SU-DHL-6 (cell line): ENCODE measurements at regions not wholly inside any gene's neighbourhood (a gene's known extent, or its start where the extent isn't known, plus 50 kb on each side); places are given as distances from the start of the nearest gene placed in this dataset.

Experiments used
- H2AFZ ChIP-seq: fragments of 200-600 bp; sonication (generic); 2 replicates; pipeline ENCODE4 v1.6.1; 2014; ENCODE audit warnings: low read depth, mild to moderate bottlenecking, moderate library complexity, mixed read lengths, antibody characterized with exemption, low read length; ENCODE audit not compliant: severe bottlenecking
- H3F3A ChIP-seq: fragments of 200-600 bp; shearing (Covaris generic); 2 replicates; pipeline ENCODE4 v1.6.0; 2016; ENCODE audit warnings: antibody characterized with exemption, mild to moderate bottlenecking; ENCODE audit not compliant: insufficient read depth
- H3K27ac ChIP-seq: fragments of 200-600 bp; sonication (generic); 2 replicates; pipeline ENCODE4 v1.5.1; 2016; ENCODE audit warnings: low read depth, mild to moderate bottlenecking, low read length, moderate library complexity, mixed read lengths
- H3K27me3 ChIP-seq: fragments of 200-600 bp; sonication (generic), shearing (Covaris generic); 2 replicates; pipeline ENCODE4 v1.6.0; 2014; ENCODE audit warnings: mild to moderate bottlenecking, low read length
- H3K36me3 ChIP-seq: fragments of 200-600 bp; sonication (generic); 2 replicates; pipeline ENCODE4 v1.6.1; 2014; ENCODE audit warnings: mild to moderate bottlenecking, low read length, mixed read lengths
- H3K4me2 ChIP-seq: fragments of 300-600, 200-600 bp; shearing (Covaris generic), sonication (generic); 2 replicates; pipeline ENCODE4 v1.6.0; 2014; ENCODE audit warnings: low read length, low read depth, mild to moderate bottlenecking; ENCODE audit not compliant: poor library complexity, severe bottlenecking
- H3K4me3 ChIP-seq: fragments of 200-600 bp; sonication (generic); 2 replicates; pipeline ENCODE4 v1.5.1; 2014; ENCODE audit warnings: antibody characterized with exemption, low read length, mild to moderate bottlenecking, mixed read lengths; ENCODE audit not compliant: insufficient read depth, poor library complexity, severe bottlenecking
- H3K79me2 ChIP-seq: fragments of 200-600 bp; sonication (generic); 2 replicates; pipeline ENCODE4 v1.6.1; 2014; ENCODE audit warnings: mild to moderate bottlenecking, low read length, moderate library complexity; ENCODE audit not compliant: insufficient read depth
- H3K9ac ChIP-seq: fragments of 200-600 bp; sonication (generic); 2 replicates; pipeline ENCODE4 v1.7.0; 2014; ENCODE audit warnings: mild to moderate bottlenecking, low read length
- H3K9me2 ChIP-seq: fragments of 200-600 bp; sonication (generic); replicated peaks from 2 replicates; pipeline ENCODE4 v1.6.1; 2014; ENCODE audit warnings: low read length; ENCODE audit not compliant: insufficient read depth
- H3K9me3 ChIP-seq: fragments of 200-600 bp; sonication (generic); 2 replicates; pipeline ENCODE4 v1.6.1; 2014; ENCODE audit warnings: low read length, mixed read lengths; ENCODE audit not compliant: insufficient read depth
- H4K20me1 ChIP-seq: fragments of 200-600 bp; sonication (generic); 2 replicates; pipeline ENCODE4 v1.6.1; 2014; ENCODE audit warnings: low read depth, mild to moderate bottlenecking, antibody characterized with exemption, low read length, moderate library complexity, mixed read lengths
- CTCF ChIP-seq: fragments of 200-600 bp; sonication (generic); IDR thresholded peaks from one replicate; pipeline ENCODE4 v1.5.1; 2017; ENCODE audit warnings: antibody characterized with exemption, mild to moderate bottlenecking, low read length, moderate library complexity; ENCODE audit not compliant: insufficient read depth, poor library complexity, severe bottlenecking
- EZH2phosphoT487 ChIP-seq: fragments of 200-600 bp; sonication (generic), shearing (Covaris generic); conservative IDR thresholded peaks from 2 replicates; pipeline ENCODE4 v1.6.1; 2018; ENCODE audit warnings: mild to moderate bottlenecking, antibody characterized with exemption, low read length, moderate library complexity, mixed read lengths

GRCh38 chr4:17187003-17187402, 288.6 kb upstream of the LDB2 start:
- Histone ChIP-seq H2AFZ (no peak overlapping the region), H4K20me1 (no peaks in the 10 kb centered on the region), H3K4me3 (no peak overlapping the region), H3K27ac (no peak overlapping the region), H3K79me2 (no peaks in the 10 kb centered on the region), H3K36me3 (no peaks in the 10 kb centered on the region), H3F3A (no peaks in the 10 kb centered on the region), H3K27me3 (no peaks in the 10 kb centered on the region), H3K9me2 (no peaks in the 10 kb centered on the region), H3K9me3 (no peaks in the 10 kb centered on the region), H3K4me2 (no peak overlapping the region), H3K9ac (no peak overlapping the region)
- TF ChIP-seq CTCF, result no peak
- no peak for TF ChIP-seq EZH2phosphoT487

- Histone ChIP-seq H3K27ac (no peak overlapping the region), H3K9ac (no peak overlapping the region), H4K20me1 (no peaks in the 10 kb centered on the region), H3K9me3 (no peaks in the 10 kb centered on the region), H3K79me2 (no peaks in the 10 kb centered on the region), H3K9me2 (no peaks in the 10 kb centered on the region), H3K4me3 (no peak overlapping the region), H3F3A (no peaks in the 10 kb centered on the region), H3K27me3 (no peaks in the 10 kb centered on the region), H3K4me2 (no peak overlapping the region), H2AFZ (no peak overlapping the region), H3K36me3 (no peaks in the 10 kb centered on the region)
- no peak for TF ChIP-seq EZH2phosphoT487
- no peak for TF ChIP-seq CTCF
Measured at GRCh38 chr4:17182888-17183287, 284.4 kb upstream of the LDB2 start.

GRCh38 chr4:17174751-17175150, 276.3 kb upstream of the LDB2 start:
- Histone ChIP-seq H3F3A (no peaks in the 10 kb centered on the region), H2AFZ (no peak overlapping the region), H3K36me3 (no peaks in the 10 kb centered on the region), H3K27ac (no peak overlapping the region), H3K9me2 (no peaks in the 10 kb centered on the region), H3K9me3 (no peaks in the 10 kb centered on the region), H3K27me3 (no peaks in the 10 kb centered on the region), H3K9ac (no peak overlapping the region), H4K20me1 (no peaks in the 10 kb centered on the region), H3K4me2 (no peak overlapping the region), H3K79me2 (no peaks in the 10 kb centered on the region), H3K4me3 (no peak overlapping the region)
- TF ChIP-seq CTCF (no peak), EZH2phosphoT487 (no peak)

GRCh38 chr4:17173300-17173699, 274.9 kb upstream of the LDB2 start:
- no peak for TF ChIP-seq CTCF
- TF ChIP-seq EZH2phosphoT487, result no peak
- no peak overlapping the region for H3K4me2 ChIP-seq
- no peaks in the 10 kb centered on the region for H3K36me3 ChIP-seq
- H3K9me2 ChIP-seq, result no peaks in the 10 kb centered on the region
- no peak overlapping the region for H2AFZ ChIP-seq
- no peaks in the 10 kb centered on the region for H4K20me1 ChIP-seq
- H3K4me3 ChIP-seq, result no peak overlapping the region
- no peaks in the 10 kb centered on the region for H3F3A ChIP-seq
- no peaks in the 10 kb centered on the region for H3K9me3 ChIP-seq
- no peak overlapping the region for H3K9ac ChIP-seq
- no peaks in the 10 kb centered on the region for H3K79me2 ChIP-seq
- no peak overlapping the region for H3K27ac ChIP-seq
- no peaks in the 10 kb centered on the region for H3K27me3 ChIP-seq
